Transverse colon (tissue), 4 donors: ENCODE measurements at regions not wholly inside any gene's neighbourhood (a gene's known extent, or its start where the extent isn't known, plus 50 kb on each side); places are given as distances from the start of the nearest gene placed in this dataset.
A peak's percentile ranks its signal among the peaks of the same experiment; 100 is the strongest.

Experiments used
- DNase-seq: peaks from one replicate; pipeline ENCODE4 v3.0.0-alpha.2; 2019
- H3K27ac ChIP-seq, 4 donors: fragments of 200-600 bp; sonication (generic); 2 replicates each; pipeline ENCODE4 v1.5.1; 2016 to 2018; ENCODE audit warnings: inconsistent platforms in 4 of 4
- H3K27me3 ChIP-seq: fragments of 200-600 bp; sonication (generic); 2 replicates; pipeline ENCODE4 v1.5.1; 2017; ENCODE audit warnings: inconsistent platforms
- H3K36me3 ChIP-seq, 4 donors: fragments of 200-600 bp; sonication (generic); 2 replicates each; pipeline ENCODE4 v1.5.1; 2017 to 2019; ENCODE audit warnings: inconsistent platforms in 4 of 4
- H3K4me1 ChIP-seq, 4 donors: fragments of 200-600 bp; sonication (generic); 2 replicates each; pipeline ENCODE4 v1.5.1; 2017 to 2020; ENCODE audit warnings: inconsistent platforms in 4 of 4
- H3K4me3 ChIP-seq, 4 donors: fragments of 200-600 bp; sonication (generic); 1 replicate in 1 of 4; 2 replicates in 3 of 4; pipeline versions ENCODE4 v1.5.1 to v1.6.1; 2017 to 2019; ENCODE audit warnings: inconsistent platforms in 4 of 4
- H3K9me3 ChIP-seq, 2 donors: fragments of 200-600 bp; sonication (generic); 2 replicates each; pipeline ENCODE4 v1.5.1; 2017 to 2019; ENCODE audit warnings: inconsistent platforms in 2 of 2
- CTCF ChIP-seq, 5 experiments: fragments of 200-600 bp in 3 of 5; fragments of 450-650 bp in 2 of 5; sonication (generic) in 3 of 5; IDR thresholded peaks; 1 replicate in 2 of 5; 2 replicates in 3 of 5; pipeline ENCODE4 v1.5.1; 2016 to 2017; ENCODE audit warnings: antibody characterized with exemption in 5 of 5, inconsistent platforms in 3 of 5, mild to moderate bottlenecking in 2 of 5, moderate library complexity in 1 of 5
- EP300 ChIP-seq: sonication (generic); formaldehyde crosslinking; IDR thresholded peaks from one replicate; pipeline ENCODE4 v1.6.1; 2017; ENCODE audit warnings: antibody characterized with exemption, low read depth
- POLR2A ChIP-seq: fragments of 450-650 bp; IDR thresholded peaks from one replicate; pipeline ENCODE4 v1.6.1; 2016; ENCODE audit warnings: antibody characterized with exemption, mild to moderate bottlenecking, moderate library complexity
- POLR2AphosphoS5 ChIP-seq, 3 donors: sonication (generic); formaldehyde crosslinking; IDR thresholded peaks; one replicate each; pipeline ENCODE4 v1.6.1; 2016; ENCODE audit warnings: antibody characterized with exemption in 3 of 3
- WGBS, 2 donors: methylation state at CpG; one replicate each; pipeline ENCODE4 v1.1.5; 2018; ENCODE audit warnings: low coverage in 1 of 2; 5-methylcytosine and 5-hydroxymethylcytosine counted together
- in situ Hi-C, 4 donors: fragments of 200-750 bp; cut with MboI; loops; one replicate each; pipeline versions ENCODE4 v1.15.0 to v1.15.1; 2017; ENCODE audit warnings: low sequenced_read_pairs in 3 of 4, low pct_ligation_motif_present in 1 of 4, low pct_unique_long_range_greater_than_20kb in 1 of 4
- intact Hi-C: fragments of 100-400 bp; cut with DNase I; formaldehyde crosslinking; loops from one replicate; pipeline ENCODE4 v1.15.1; 2023; ENCODE audit warnings: low total_unique reads

GRCh38 chr12:125402874-125403789, 337.9 kb downstream of the AACS start:
- intact Hi-C loops, result no loop called here
- DNase-seq, result no peak

GRCh38 chr12:125403843-125404242, 338.6 kb downstream of the AACS start:
- in situ Hi-C loops, result loop anchor here in 1 of 4 donors (10.0 kb wide), 1 partner anchor 69 kb away; no protein-coding TSS in a partner anchor
- Histone ChIP-seq H3K4me3 (no peak overlapping the region), H3K4me1 (no peaks in the 10 kb centered on the region), H3K9me3 (no peaks in the 10 kb centered on the region), H3K27ac (no peak overlapping the region), H3K27me3 (no peaks in the 10 kb centered on the region), H3K36me3 (no peaks in the 10 kb centered on the region)
- TF ChIP-seq EP300 (no peak), POLR2AphosphoS5 (IDR thresholded peaks at IDR 0.05) (no peak), CTCF (IDR thresholded peaks at IDR 0.05) (no peak), POLR2A (no peak)
- intact Hi-C loops, result no loop called here
- DNase-seq, result no peak
- 54% methylated on average over 2 of the region's 2 CpGs; no CpG with 5 or more reads in 1 of the 2 donors for WGBS, 2 donors

More at GRCh38 chr12:125402874-125403789, 337.9 kb downstream of the AACS start:
- Histone ChIP-seq H3K27ac (no peak overlapping the region), H3K27me3 (no peaks in the 10 kb centered on the region), H3K4me1 (no peaks in the 10 kb centered on the region), H3K9me3 (no peaks in the 10 kb centered on the region), H3K36me3 (no peaks in the 10 kb centered on the region), H3K4me3 (no peak overlapping the region)
- WGBS, 2 donors, result 8 to 16% methylated on average over 3 of the region's 3 CpGs
- TF ChIP-seq POLR2AphosphoS5 (IDR thresholded peaks at IDR 0.05) (no peak), CTCF (IDR thresholded peaks at IDR 0.05) (peak; percentile 38 to 77 (median 62)), EP300 (no peak)
- in situ Hi-C loops, result loop anchor here in 1 of 4 donors (10.0 kb wide), 1 partner anchor 68 kb away; no protein-coding TSS in a partner anchor

- TF ChIP-seq POLR2AphosphoS5 (IDR thresholded peaks at IDR 0.05) (no peak), EP300 (no peak), CTCF (IDR thresholded peaks at IDR 0.05) (no peak), POLR2A (no peak)
- intact Hi-C loops (no loop called here), in situ Hi-C loops (loop anchor here in 1 of 4 donors (10.0 kb wide), 1 partner anchor 71 kb away; no protein-coding TSS in a partner anchor)
- no peak overlapping the region for H3K4me3 ChIP-seq
- no peak for DNase-seq
- 0 to 82% methylated on average over 1 to 5 of the region's 5 CpGs for WGBS, 2 donors
- H3K9me3 ChIP-seq, result no peaks in the 10 kb centered on the region
- no peaks in the 10 kb centered on the region for H3K27me3 ChIP-seq
- H3K36me3 ChIP-seq, result no peaks in the 10 kb centered on the region
- no peaks in the 10 kb centered on the region for H3K4me1 ChIP-seq
- H3K27ac ChIP-seq, result no peak overlapping the region
Measured at GRCh38 chr12:125406131-125406530, 340.9 kb downstream of the AACS start.

- no peaks in the 10 kb centered on the region for H3K4me1 ChIP-seq
- no peaks in the 10 kb centered on the region for H3K27me3 ChIP-seq
- H3K9me3 ChIP-seq, result no peaks in the 10 kb centered on the region
- no peak overlapping the region for H3K27ac ChIP-seq
- DNase-seq, result no peak
- 79 to 100% methylated on average over 3 of the region's 3 CpGs for WGBS, 2 donors
- no peaks in the 10 kb centered on the region for H3K36me3 ChIP-seq
- no peak for TF ChIP-seq EP300
- TF ChIP-seq CTCF (IDR thresholded peaks at IDR 0.05), result no peak
- no peak for TF ChIP-seq POLR2A
- TF ChIP-seq POLR2AphosphoS5 (IDR thresholded peaks at IDR 0.05), result no peak
- no peak overlapping the region for H3K4me3 ChIP-seq
- in situ Hi-C loops (loop anchor here in 1 of 4 donors (10.0 kb wide), 1 partner anchor 74 kb away; no protein-coding TSS in a partner anchor), intact Hi-C loops (no loop called here)
Measured at GRCh38 chr12:125408718-125409117, 343.5 kb downstream of the AACS start.
